Right lobe of liver (tissue), 4 donors: ENCODE measurements at regions not wholly inside any gene's neighbourhood (a gene's known extent, or its start where the extent isn't known, plus 50 kb on each side); places are given as distances from the start of the nearest gene placed in this dataset.

Experiments
- POLR2A ChIP-seq: fragments of 450-650 bp; IDR thresholded peaks from one replicate; pipeline ENCODE4 v1.6.1; 2017; ENCODE audit warnings: antibody characterized with exemption, mild to moderate bottlenecking
- TF ChIP-seq, protein P1 (sequence below), 4 donors: fragments of 200-600 bp in 3 of 4; fragments of 450-650 bp in 1 of 4; IDR thresholded peaks; one replicate each; pipeline versions ENCODE4 v1.5.1 to v1.8.0; 2016 to 2022; ENCODE audit warnings: antibody characterized with exemption in 4 of 4, mild to moderate bottlenecking in 2 of 4
- donor health status: DM: no; HTN: no; CAD: no.
- donor health status: DM: no; HTN: no; CAD: no.
- donor health status: DM: no; HTN: yes; CAD: no.

DNA sequence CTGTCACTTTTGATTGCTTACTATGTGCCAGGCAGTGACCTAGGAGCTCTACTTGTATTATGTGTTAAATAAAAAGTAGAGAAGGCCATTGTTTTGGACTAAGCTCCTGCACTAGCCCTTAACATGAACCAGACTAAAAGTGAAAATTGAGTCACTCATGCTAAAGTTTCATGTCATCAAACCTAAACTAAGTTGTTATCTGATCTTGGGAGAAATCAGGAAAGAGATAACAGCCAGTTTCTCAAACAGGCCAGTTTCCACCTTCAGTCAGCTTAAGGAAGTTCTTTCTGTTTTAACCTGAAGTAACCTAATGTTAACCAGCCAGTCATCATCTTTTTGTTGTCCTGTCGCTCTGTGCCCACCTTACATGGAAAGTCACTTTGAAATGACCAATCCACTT, 102.1 kb upstream of the MARK1 start:
- TF ChIP-seq, protein P1, sequence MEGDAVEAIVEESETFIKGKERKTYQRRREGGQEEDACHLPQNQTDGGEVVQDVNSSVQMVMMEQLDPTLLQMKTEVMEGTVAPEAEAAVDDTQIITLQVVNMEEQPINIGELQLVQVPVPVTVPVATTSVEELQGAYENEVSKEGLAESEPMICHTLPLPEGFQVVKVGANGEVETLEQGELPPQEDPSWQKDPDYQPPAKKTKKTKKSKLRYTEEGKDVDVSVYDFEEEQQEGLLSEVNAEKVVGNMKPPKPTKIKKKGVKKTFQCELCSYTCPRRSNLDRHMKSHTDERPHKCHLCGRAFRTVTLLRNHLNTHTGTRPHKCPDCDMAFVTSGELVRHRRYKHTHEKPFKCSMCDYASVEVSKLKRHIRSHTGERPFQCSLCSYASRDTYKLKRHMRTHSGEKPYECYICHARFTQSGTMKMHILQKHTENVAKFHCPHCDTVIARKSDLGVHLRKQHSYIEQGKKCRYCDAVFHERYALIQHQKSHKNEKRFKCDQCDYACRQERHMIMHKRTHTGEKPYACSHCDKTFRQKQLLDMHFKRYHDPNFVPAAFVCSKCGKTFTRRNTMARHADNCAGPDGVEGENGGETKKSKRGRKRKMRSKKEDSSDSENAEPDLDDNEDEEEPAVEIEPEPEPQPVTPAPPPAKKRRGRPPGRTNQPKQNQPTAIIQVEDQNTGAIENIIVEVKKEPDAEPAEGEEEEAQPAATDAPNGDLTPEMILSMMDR (IDR thresholded peaks at IDR 0.05) = no peak
- TF ChIP-seq POLR2A = no peak
